Fibroblast of skin of back (primary cell): ENCODE measurements at regions not wholly inside any gene's neighbourhood (a gene's known extent, or its start where the extent isn't known, plus 50 kb on each side); places are given as distances from the start of the nearest gene placed in this dataset.

ENCODE experiments used
- DNase-seq: peaks from one replicate; pipeline ENCODE4 v3.0.0-alpha.2; 2013

DNA sequence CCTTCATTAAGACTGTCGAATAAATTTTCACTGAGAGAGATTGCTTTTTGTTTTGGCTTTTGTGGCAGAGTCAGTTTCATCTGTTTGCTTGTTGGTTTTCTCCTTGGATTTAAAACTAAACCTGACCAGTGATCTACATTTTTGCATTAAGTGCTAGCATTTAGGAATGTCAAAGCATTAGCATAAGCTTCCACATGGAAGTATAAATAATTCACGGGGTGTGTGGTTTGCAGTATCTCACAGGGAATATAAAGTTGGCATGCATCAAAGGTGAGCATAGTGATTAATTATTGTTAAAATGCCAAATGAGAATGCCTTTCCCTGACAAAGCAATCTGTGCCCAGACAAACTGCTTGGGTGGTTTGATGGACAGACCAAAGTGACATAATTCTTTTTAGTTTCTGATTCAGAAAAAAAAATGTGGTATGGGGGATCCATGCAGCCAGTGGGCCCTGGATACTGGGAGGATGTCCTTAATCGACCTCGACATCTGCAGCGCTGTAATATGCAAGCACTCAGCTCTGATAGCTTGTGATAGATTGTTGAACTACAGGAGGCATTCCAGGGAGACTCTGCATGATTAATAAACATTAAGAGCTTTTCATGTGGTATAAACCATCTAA lies 339.3 kb upstream of the POM121L12 start:
- no peak for DNase-seq

GRCh38 chr7:52691257-52691656 lies 344.2 kb upstream of the POM121L12 start:
- DNase-seq: no peak

GRCh38 chr7:52689912-52690311 lies 345.5 kb upstream of the POM121L12 start:
- peak; percentile 3 for DNase-seq

GRCh38 chr7:52685333-52685732 lies 350.1 kb upstream of the POM121L12 start:
- DNase-seq: peak; percentile 18

- no peak for DNase-seq
Observed at GRCh38 chr7:52684388-52684787, 351.0 kb upstream of the POM121L12 start.

- DNase-seq: no peak
Observed at GRCh38 chr7:52682993-52683392, 352.4 kb upstream of the POM121L12 start.

- DNase-seq: no peak
Observed at GRCh38 chr7:52670608-52671225, 364.7 kb upstream of the POM121L12 start.

DNA sequence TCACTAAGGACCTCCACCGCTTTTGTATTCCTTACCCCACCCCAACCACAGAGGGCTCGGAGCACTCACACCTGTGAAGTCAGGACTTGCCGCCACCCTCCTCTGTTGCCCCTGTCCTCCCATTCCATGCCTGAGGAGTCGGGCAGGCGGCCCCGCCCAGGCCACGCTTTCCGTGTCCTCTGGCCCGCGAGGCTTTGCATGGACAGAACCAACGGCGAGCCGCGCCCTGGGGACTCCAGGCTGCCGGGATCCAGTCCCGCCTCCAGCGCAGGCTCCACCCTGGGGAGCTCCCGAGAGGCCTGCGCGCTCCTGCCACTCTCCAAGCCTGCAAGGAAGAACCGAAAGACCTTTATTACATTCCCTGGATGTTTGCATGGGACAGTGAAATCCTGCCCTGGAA lies 366.4 kb upstream of the POM121L12 start:
- DNase-seq: no peak

DNA sequence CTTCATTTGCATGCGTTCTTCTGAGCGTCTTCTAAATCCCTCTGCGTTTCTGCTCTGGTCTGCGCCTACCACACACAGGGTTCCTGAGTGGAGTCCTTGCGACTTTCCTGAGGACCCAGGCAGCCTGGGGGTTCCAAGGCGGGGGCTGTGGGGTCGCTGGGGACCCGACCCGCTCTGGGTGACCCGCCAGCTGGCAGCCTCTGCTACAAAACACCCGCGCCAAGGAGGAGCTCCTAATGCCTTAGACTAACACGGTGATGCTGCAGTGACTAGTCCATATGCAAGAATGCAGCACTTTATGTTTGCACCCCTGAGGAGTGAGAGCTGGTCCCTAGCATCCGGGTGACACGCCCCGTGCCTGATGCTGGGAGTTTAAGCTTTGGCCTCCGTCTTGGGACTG lies 367.0 kb upstream of the POM121L12 start:
- DNase-seq: no peak

DNA sequence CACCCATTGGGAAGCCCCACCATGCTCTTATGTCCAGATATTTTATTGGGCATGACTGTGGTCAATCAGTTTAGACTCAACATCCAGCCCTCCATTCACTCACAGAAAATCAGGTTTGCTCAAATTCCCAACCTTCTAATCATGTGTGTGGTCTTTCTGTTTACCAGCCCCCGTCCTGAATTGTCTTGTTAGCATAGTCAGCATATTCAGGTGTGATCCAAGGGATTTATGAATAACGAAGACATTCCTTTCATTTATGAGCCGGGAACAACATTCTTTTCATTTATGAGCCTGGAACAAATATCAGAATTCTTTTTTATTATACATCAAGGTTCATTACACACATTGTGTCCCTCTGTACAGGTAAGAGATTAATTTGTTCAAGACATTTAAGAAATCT lies 376.3 kb upstream of the POM121L12 start:
- no peak for DNase-seq

DNA sequence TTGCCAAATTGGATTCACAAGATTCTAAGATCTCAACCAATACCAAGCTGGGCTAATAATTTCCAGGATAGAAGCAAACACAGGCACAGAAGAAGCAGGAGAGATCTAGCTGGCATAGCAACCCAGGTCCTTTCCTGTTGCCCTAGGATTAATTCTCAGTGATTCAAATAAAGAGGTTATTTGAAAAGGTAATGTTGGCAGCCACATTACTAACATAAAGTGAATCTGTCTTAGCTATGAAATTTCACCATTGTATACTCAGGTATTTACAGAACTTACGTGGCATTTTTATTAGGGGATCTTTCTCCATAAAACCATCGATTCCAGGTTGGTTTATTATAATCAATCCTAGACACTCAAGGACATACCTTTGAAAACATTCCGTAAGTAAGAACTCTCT lies 379.3 kb upstream of the POM121L12 start:
- no peak for DNase-seq

GRCh38 chr7:52652621-52653020 lies 382.8 kb upstream of the POM121L12 start:
- no peak for DNase-seq

DNA sequence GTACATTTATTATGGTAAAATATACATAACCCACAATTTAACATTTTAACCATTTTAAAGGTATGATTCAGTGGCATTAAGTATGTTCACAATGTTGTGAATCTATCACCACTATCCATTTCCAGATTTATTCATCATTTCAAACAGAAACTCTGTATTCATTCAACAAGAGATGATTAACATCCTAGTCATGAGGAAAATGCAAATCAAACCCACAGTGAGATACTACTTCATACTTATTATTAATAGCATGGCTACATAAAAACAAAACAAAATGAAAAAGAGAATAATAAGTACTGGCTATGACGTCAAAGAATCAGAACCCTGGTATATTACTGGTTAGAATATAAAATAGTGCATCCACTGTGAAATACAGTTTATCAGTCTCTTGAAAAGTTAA lies 386.6 kb upstream of the POM121L12 start:
- DNase-seq: peak; percentile 68

DNA sequence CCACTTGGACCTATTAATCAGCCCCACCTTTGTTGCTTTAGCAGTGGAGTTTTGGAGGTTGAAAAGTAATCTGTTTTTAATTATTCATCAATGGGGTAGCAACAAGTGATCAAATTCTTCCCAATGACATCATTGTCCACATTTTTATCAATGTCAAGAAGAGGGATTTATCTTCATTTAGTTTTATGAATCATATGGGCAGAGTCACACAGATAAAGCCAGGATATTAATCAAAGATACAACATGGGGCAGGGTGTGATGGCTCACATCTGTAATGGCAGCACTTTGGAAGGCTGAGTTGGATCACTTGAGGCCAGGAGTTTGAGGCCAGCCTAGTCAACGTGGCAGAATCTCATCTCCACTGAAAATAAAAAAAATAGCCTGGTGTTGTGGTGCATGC lies 388.4 kb upstream of the POM121L12 start:
- no peak for DNase-seq

- DNase-seq: peak; percentile 61
Observed at GRCh38 chr7:52639981-52640380, 395.5 kb upstream of the POM121L12 start.

DNA sequence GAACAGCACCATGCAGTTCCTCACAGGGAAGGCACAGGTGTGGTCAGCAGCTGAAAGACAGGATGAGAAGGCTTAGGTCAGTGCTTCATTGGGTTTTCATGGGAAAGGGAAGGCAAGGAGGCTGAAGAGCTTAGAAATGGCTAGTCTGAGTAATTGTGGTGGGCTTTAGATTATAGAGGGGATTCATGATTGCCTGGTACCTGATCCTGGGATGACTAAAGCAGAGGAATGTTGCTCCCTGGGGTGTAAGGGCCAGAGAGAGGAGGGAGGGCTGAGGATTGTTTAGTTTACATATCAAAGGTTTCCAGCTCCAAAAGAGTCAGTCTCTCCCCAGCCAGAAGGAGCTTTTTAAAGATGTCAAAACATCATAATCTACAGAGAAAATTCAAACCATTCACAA lies 396.3 kb upstream of the POM121L12 start:
- DNase-seq: peak; percentile 1

DNA sequence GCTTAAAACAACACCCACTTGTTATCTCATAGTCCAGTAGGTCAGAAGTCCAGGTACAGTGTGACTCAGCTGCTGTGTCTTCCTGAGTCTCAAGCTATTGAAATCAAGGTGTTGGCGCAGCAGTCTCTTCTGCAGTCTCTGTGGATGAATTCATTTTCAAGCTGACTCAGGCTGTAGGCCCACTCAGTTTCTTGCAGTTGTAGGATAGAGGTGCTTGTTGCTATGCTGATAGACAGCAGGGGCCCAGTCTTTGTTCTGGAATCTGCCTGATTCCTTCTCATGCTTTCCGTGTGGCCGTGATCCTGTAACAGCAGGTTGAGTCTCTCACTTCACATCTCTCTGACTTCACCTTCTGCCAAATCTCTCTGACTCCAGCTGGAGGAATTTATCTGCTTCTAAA lies 400.4 kb upstream of the POM121L12 start:
- no peak for DNase-seq

DNA sequence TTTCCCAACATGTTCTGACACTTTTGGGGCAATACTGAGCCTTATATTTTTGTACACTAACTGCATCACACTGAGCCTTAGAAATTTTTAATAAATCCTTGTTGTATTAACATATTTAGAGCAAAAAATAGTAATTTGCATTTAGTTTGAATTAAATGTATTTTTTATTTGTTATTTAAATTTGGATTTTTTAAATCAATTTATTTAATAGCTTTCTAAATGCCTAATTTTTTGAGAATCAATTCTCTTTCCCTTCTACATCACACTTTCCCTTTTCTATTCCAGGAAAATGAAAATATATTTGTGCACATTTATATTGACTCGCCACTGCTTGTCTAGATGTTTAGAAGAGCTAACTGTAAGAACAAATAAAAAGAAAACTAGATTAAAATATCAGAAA lies 414.6 kb upstream of the POM121L12 start:
- no peak for DNase-seq

DNA sequence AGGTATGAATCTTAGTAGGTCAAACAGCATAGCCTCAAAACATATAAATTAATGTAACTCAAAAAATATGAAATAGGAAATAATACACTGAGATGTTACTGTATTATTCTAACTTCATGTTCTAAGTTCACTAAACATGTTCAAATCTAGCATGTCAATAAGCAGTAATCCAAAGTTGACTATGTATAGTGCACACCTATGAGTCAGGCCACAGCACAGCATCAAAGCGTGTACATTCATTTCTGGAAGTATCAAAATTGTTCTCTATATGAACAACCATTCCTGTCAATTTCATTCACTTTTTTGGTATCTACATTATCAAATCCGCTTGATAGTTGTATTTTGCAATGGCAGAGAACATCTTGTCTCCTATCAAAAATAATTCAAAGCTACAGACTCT lies 418.9 kb upstream of the POM121L12 start:
- no peak for DNase-seq

DNA sequence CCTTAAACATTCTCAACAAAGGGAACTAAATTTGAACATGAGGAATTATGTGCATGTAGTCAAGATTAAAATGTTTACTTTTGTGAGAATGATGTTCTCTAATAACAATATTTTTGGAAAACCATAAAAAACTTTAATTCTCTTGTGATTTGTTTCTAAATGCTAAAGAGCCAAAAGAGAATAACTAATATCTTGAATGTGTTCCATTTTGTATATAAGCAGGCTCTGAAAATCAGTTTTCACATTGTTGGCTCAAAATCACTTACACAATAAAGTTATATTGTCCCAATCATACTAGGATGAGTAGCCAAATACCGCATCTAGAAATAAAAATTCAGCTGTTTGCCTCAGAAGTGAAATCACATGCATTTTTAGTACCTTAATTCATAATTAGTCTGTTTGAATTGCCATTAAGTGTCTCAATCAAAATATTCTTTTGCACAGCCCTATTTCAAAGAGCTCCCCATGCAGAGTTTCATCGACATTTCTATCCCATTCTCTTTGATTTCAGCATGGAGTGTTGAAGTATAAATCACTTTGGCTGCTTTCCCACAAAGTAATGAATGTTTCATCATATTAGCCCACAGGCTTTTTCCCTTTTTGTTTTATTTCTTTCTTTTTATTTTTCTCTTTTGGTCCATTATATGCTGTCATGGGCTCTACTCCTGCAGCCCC lies 420.3 kb upstream of the POM121L12 start:
- DNase-seq: no peak

- DNase-seq: no peak
Observed at GRCh38 chr7:52609511-52609910, 425.9 kb upstream of the POM121L12 start.

DNA sequence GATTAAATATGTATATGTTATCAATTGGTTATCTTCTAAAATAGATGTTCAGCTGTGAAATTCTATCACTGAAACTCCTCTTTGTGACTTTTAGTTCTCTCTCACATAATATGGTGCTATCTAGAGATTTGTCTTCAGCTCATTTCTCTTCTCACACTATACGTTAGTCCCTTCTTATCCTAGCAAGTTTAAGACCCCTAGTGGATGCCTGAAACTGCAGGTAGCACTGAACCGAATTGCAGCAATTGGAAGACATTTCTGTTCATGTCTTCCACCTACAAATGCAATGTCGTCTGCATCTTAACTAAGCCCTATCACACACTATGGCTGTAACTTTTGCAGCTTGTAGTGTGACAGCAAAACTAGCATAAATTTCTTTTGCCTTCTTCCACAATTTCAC lies 442.7 kb upstream of the POM121L12 start:
- DNase-seq: no peak

- DNase-seq: no peak
Observed at GRCh38 chr7:52586704-52587103, 448.7 kb upstream of the POM121L12 start.

DNA sequence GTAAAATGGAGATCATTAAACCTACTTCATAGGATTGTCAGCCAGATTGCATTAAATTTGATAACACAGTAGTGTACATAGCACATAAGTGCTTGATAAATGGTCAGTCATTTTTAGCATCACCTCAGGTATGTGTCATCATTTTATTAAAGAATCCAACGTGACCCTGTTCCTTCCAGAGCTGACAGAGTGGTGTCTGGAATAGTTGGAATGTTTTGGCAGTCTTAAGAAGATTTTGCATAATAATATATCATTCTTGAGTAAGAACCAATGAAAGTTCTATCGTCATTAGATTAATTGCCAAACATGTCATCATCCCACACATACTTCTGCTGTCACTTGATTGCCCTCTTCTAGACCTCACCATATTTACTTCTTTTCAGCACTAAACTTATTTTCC lies 451.4 kb upstream of the POM121L12 start:
- DNase-seq: no peak
